Activated CD4-positive, alpha-beta memory T cell treated with anti-CD3 and anti-CD28 coated beads, Interleukin-2, amount 10 ng/mL, durations not matched to agents 7 days and 5 days (primary cell): ENCODE measurements at regions not wholly inside any gene's neighbourhood (a gene's known extent, or its start where the extent isn't known, plus 50 kb on each side); places are given as distances from the start of the nearest gene placed in this dataset.

Experiments used
- CTCF ChIA-PET: fragments of 350-600 bp; sonication (Branson Sonifier 250); formaldehyde crosslinking; loops from one replicate; lab custom pipeline; 2021; ENCODE audit warnings: antibody characterized with exemption, inconsistent platforms; lab: Charles Lee
- POLR2A ChIA-PET: fragments of 350-600 bp; sonication (Branson Sonifier 250); formaldehyde crosslinking; loops from one replicate; lab custom pipeline; 2021; ENCODE audit warnings: antibody characterized with exemption; lab: Charles Lee
- DNase-seq: peaks from one replicate; pipeline ENCODE4 v3.0.0-alpha.2; 2020
- H3K27ac Mint-ChIP-seq: one replicate; pipeline ENCODE4 v1.8.0; 2021; ENCODE audit warnings: mild to moderate bottlenecking, mixed read lengths
- H3K27me3 Mint-ChIP-seq: one replicate; pipeline ENCODE4 v1.8.0; 2021; ENCODE audit warnings: mixed read lengths
- H3K36me3 Mint-ChIP-seq: one replicate; pipeline ENCODE4 v1.8.0; 2021; ENCODE audit warnings: low read depth, mixed read lengths
- H3K4me1 Mint-ChIP-seq: one replicate; pipeline ENCODE4 v1.8.0; 2021; ENCODE audit warnings: mixed read lengths
- H3K4me3 Mint-ChIP-seq: one replicate; pipeline ENCODE4 v1.8.0; 2021; ENCODE audit warnings: mild to moderate bottlenecking, mixed read lengths
- H3K9me3 Mint-ChIP-seq: one replicate; pipeline ENCODE4 v1.8.0; 2021; ENCODE audit warnings: mixed read lengths

DNA sequence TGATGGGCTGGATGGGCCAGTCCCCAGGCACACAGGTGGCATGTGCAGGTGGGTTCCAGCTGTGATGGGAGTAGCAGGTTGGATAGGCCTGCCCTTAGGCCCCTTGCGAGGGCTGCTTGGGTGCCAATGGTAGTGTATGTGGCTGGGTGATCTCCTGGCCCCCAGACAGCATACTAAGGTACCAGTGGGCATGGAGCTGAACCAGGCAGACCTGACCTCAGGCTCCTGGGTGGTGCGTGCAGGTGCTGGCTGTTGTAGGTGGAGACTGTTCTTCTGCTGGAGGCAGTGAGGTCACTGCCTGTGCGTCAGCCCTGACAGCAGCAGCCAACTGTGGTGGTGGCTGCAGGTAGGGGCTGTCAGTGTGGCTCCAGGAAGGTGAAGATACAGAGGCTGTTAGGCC is 384.7 kb downstream of the ANKRD7 start:
- no peak overlapping the region for H3K27ac Mint-ChIP-seq
- no peaks in the 10 kb centered on the region for H3K4me1 Mint-ChIP-seq
- no peak overlapping the region for H3K4me3 Mint-ChIP-seq
- POLR2A ChIA-PET = no interaction called here
- no peak for DNase-seq
- no peaks in the 10 kb centered on the region for H3K9me3 Mint-ChIP-seq
- H3K36me3 Mint-ChIP-seq = no peaks in the 10 kb centered on the region
- CTCF ChIA-PET = no interaction called here
- no peaks in the 10 kb centered on the region for H3K27me3 Mint-ChIP-seq

DNA sequence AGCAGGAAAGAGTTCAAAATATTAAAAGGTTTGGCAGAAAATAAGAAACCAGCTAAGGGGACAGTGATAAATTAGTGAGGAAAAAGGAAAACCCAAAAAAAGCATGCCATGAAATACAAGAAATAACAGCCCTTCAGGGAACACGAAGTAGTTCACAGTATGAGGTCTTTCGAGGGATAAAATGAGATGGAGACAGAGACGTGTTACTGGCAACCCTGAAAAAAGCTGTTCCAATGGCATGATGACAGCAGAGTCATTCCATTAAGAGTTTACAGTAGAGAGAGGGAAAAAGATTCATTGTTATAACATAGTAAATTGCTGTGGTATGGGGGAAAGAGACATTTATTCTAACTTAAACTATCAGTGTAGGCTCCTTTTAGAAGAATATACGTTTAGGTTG is 391.2 kb downstream of the ANKRD7 start:
- no peaks in the 10 kb centered on the region for H3K27me3 Mint-ChIP-seq
- no peak overlapping the region for H3K27ac Mint-ChIP-seq
- DNase-seq = no peak
- no peaks in the 10 kb centered on the region for H3K36me3 Mint-ChIP-seq
- no peaks in the 10 kb centered on the region for H3K4me1 Mint-ChIP-seq
- ChIA-PET POLR2A (no interaction called here), CTCF (no interaction called here)
- H3K4me3 Mint-ChIP-seq = no peak overlapping the region
- H3K9me3 Mint-ChIP-seq = peaks cover 2% of the 10 kb centered on the region

DNA sequence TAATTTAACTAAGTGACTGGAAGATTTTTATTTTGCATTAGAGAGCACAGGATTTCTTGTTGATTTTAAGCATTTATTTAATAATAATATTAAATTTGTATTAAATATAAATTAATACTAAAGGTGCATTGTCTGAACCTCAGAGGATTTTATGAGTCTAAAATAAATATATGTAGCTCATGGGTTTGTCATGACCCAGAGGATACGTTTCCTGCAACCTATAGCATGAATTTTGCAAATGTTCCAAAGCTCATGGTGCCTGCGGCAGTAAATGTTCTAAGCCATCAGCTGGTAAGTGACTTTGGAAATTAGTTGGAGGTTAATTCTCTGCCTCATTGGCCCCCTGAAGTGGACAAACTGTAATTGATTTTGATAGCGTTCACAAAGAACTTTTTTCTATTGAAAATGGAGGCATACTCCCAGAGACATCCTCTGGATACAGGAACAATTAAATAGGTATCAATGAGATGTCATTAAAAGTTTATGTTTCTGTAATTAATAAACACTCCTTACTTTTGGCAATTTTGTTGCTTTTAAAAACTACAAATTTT is 397.4 kb downstream of the ANKRD7 start:
- Mint-ChIP-seq H3K36me3 (no peaks in the 10 kb centered on the region), H3K4me1 (no peaks in the 10 kb centered on the region), H3K27ac (no peak overlapping the region), H3K27me3 (no peaks in the 10 kb centered on the region), H3K9me3 (peaks cover 2% of the 10 kb centered on the region), H3K4me3 (no peak overlapping the region)
- DNase-seq = no peak
- CTCF ChIA-PET = no interaction called here
- POLR2A ChIA-PET = no interaction called here

GRCh38 chr7:118626739-118627138 is 402.2 kb downstream of the ANKRD7 start:
- no peaks in the 10 kb centered on the region for H3K27me3 Mint-ChIP-seq
- H3K4me3 Mint-ChIP-seq = no peak overlapping the region
- peaks cover 3% of the 10 kb centered on the region for H3K9me3 Mint-ChIP-seq
- no peaks in the 10 kb centered on the region for H3K4me1 Mint-ChIP-seq
- H3K27ac Mint-ChIP-seq = no peak overlapping the region
- POLR2A ChIA-PET = no interaction called here
- H3K36me3 Mint-ChIP-seq = no peaks in the 10 kb centered on the region
- CTCF ChIA-PET = no interaction called here
- DNase-seq = no peak

- no peaks in the 10 kb centered on the region for H3K4me1 Mint-ChIP-seq
- no peak for DNase-seq
- no peaks in the 10 kb centered on the region for H3K36me3 Mint-ChIP-seq
- POLR2A ChIA-PET = no interaction called here
- H3K27me3 Mint-ChIP-seq = no peaks in the 10 kb centered on the region
- no peak overlapping the region for H3K27ac Mint-ChIP-seq
- no peak overlapping the region for H3K4me3 Mint-ChIP-seq
- CTCF ChIA-PET = no interaction called here
- H3K9me3 Mint-ChIP-seq = peaks cover 3% of the 10 kb centered on the region
Observed at GRCh38 chr7:118627467-118627866, 403.0 kb downstream of the ANKRD7 start.

DNA sequence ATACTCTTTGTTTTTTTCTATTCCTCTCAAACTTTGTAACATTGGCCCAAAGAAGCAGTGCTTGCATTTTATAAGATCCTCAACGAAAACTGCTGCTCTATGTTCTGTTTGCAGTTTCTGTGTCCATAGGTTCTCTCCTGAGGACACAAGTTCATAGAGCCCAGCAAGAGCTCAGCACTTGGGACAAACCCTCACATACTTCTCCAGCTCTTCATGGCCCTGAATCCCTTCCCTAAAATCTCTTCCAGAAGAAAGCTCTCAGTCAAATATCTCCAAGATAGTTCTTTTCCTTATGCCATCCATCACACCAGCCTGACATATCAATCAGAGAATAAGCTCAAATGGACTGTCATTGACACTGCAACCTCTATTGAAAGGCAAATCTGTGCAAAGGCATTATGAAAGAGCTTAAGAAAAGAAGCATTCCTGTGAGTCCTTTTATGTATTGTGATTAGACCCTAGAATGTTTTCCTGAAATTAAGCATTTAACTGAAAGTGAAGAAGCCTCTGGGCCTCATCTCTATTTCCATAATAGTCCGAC is 405.5 kb downstream of the ANKRD7 start:
- DNase-seq = no peak
- Mint-ChIP-seq H3K4me1 (no peaks in the 10 kb centered on the region), H3K9me3 (peaks cover 3% of the 10 kb centered on the region), H3K36me3 (no peaks in the 10 kb centered on the region), H3K27ac (no peak overlapping the region), H3K4me3 (no peak overlapping the region), H3K27me3 (no peaks in the 10 kb centered on the region)
- CTCF ChIA-PET = no interaction called here
- POLR2A ChIA-PET = no interaction called here

DNA sequence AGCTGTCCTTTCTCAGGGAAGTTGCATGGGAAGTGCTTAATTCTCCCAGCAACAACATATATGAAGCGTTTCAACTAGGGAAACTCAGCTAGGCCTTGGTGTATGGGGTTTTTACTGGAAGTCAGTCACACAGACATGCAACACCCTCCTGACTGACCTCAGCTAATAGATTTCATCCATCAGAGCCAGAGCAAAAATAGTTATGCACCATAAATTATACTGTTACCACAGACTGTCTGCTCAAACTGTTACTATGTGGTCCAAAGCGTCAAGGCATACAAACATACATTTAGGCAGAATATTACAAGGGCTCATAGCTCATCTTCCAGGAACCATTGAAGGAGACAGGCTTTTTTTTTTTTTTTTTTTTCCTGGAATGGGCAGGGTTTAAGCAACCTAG is 417.9 kb downstream of the ANKRD7 start:
- ChIA-PET CTCF (interaction anchor here (0.6 kb wide), 1 partner anchor 232 kb away, joined by 3 read pairs; no protein-coding TSS in a partner anchor), POLR2A (no interaction called here)
- H3K9me3 Mint-ChIP-seq = peaks cover 2% of the 10 kb centered on the region
- H3K27me3 Mint-ChIP-seq = no peaks in the 10 kb centered on the region
- no peak overlapping the region for H3K4me3 Mint-ChIP-seq
- no peak overlapping the region for H3K27ac Mint-ChIP-seq
- no peaks in the 10 kb centered on the region for H3K4me1 Mint-ChIP-seq
- no peak for DNase-seq
- no peaks in the 10 kb centered on the region for H3K36me3 Mint-ChIP-seq

GRCh38 chr7:118644346-118644745 is 419.8 kb downstream of the ANKRD7 start:
- Mint-ChIP-seq H3K27ac (no peak overlapping the region), H3K9me3 (no peaks in the 10 kb centered on the region), H3K27me3 (no peaks in the 10 kb centered on the region), H3K4me1 (no peaks in the 10 kb centered on the region), H3K4me3 (no peak overlapping the region), H3K36me3 (no peaks in the 10 kb centered on the region)
- ChIA-PET CTCF (interaction anchor here (0.7 kb wide), 1 partner anchor 9 kb away, joined by 3 read pairs; no protein-coding TSS in a partner anchor), POLR2A (no interaction called here)
- DNase-seq = no peak

GRCh38 chr7:118648002-118648401 is 423.5 kb downstream of the ANKRD7 start:
- H3K36me3 Mint-ChIP-seq = no peaks in the 10 kb centered on the region
- no peaks in the 10 kb centered on the region for H3K4me1 Mint-ChIP-seq
- POLR2A ChIA-PET = no interaction called here
- H3K4me3 Mint-ChIP-seq = no peak overlapping the region
- no peaks in the 10 kb centered on the region for H3K9me3 Mint-ChIP-seq
- H3K27me3 Mint-ChIP-seq = no peaks in the 10 kb centered on the region
- H3K27ac Mint-ChIP-seq = no peak overlapping the region
- CTCF ChIA-PET = no interaction called here
- no peak for DNase-seq

GRCh38 chr7:118657391-118658005 is 433.0 kb downstream of the ANKRD7 start:
- CTCF ChIA-PET = no interaction called here
- H3K4me3 Mint-ChIP-seq = no peak overlapping the region
- POLR2A ChIA-PET = no interaction called here

GRCh38 chr7:118662266-118662665 is 437.8 kb downstream of the ANKRD7 start:
- no peaks in the 10 kb centered on the region for H3K36me3 Mint-ChIP-seq
- DNase-seq = no peak
- H3K4me3 Mint-ChIP-seq = no peak overlapping the region
- H3K9me3 Mint-ChIP-seq = no peaks in the 10 kb centered on the region
- H3K4me1 Mint-ChIP-seq = no peaks in the 10 kb centered on the region
- no peak overlapping the region for H3K27ac Mint-ChIP-seq
- H3K27me3 Mint-ChIP-seq = no peaks in the 10 kb centered on the region
- ChIA-PET POLR2A (no interaction called here), CTCF (no interaction called here)

More at GRCh38 chr7:118657391-118658005, 433.0 kb downstream of the ANKRD7 start:
- DNase-seq = no peak
- H3K36me3 Mint-ChIP-seq = no peaks in the 10 kb centered on the region
- no peaks in the 10 kb centered on the region for H3K4me1 Mint-ChIP-seq
- H3K27me3 Mint-ChIP-seq = no peaks in the 10 kb centered on the region
- no peaks in the 10 kb centered on the region for H3K9me3 Mint-ChIP-seq
- H3K27ac Mint-ChIP-seq = no peak overlapping the region

DNA sequence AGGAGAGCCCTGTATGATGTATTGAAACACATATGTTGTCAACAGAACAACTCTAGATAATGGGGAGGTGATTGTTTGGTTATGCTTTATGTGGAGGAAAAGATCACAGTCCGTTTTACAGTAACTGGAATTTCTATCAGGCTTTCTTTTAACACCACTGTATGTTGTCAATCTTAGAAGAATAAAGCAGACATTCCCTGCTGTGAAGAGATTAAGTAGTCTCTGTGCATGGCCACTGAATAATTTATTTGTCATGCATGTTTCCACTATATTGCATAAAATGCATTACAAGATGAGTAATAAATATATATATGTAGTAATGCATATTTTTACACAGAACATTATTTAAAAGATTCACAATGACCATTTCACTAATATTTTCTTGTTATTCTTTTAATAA is 440.0 kb downstream of the ANKRD7 start:
- ChIA-PET CTCF (no interaction called here), POLR2A (no interaction called here)
- no peak overlapping the region for H3K27ac Mint-ChIP-seq
- H3K36me3 Mint-ChIP-seq = no peaks in the 10 kb centered on the region
- H3K4me1 Mint-ChIP-seq = no peaks in the 10 kb centered on the region
- DNase-seq = no peak
- H3K4me3 Mint-ChIP-seq = no peak overlapping the region
- no peaks in the 10 kb centered on the region for H3K27me3 Mint-ChIP-seq
- no peaks in the 10 kb centered on the region for H3K9me3 Mint-ChIP-seq

GRCh38 chr7:118671149-118671548 is 446.6 kb downstream of the ANKRD7 start:
- DNase-seq = no peak
- H3K4me1 Mint-ChIP-seq = no peaks in the 10 kb centered on the region
- no peak overlapping the region for H3K4me3 Mint-ChIP-seq
- ChIA-PET CTCF (no interaction called here), POLR2A (no interaction called here)
- H3K27ac Mint-ChIP-seq = no peak overlapping the region
- H3K27me3 Mint-ChIP-seq = no peaks in the 10 kb centered on the region
- H3K36me3 Mint-ChIP-seq = no peaks in the 10 kb centered on the region
- no peaks in the 10 kb centered on the region for H3K9me3 Mint-ChIP-seq

- no peak overlapping the region for H3K27ac Mint-ChIP-seq
- H3K9me3 Mint-ChIP-seq = peaks cover 3% of the 10 kb centered on the region
- no peaks in the 10 kb centered on the region for H3K27me3 Mint-ChIP-seq
- no peaks in the 10 kb centered on the region for H3K4me1 Mint-ChIP-seq
- no peaks in the 10 kb centered on the region for H3K36me3 Mint-ChIP-seq
- no peak for DNase-seq
- ChIA-PET CTCF (no interaction called here), POLR2A (no interaction called here)
- H3K4me3 Mint-ChIP-seq = no peak overlapping the region
Observed at GRCh38 chr7:118684796-118685195, 460.3 kb downstream of the ANKRD7 start.
